ENCODE measurements at regions not wholly inside any gene's neighbourhood (a gene's known extent, or its start where the extent isn't known, plus 50 kb on each side); places are given as distances from the start of the nearest gene placed in this dataset.

- no peak for DNase-seq
- WGBS, 2 donors: 90 to 94% methylated on average over 11 to 15 of the region's 15 CpGs
- intact Hi-C loops (cut with DNase I; ENCODE audit: low total_unique reads): no loop called here
Observed at GRCh38 chr6:1042583-1043457, 269.1 kb upstream of the FOXQ1 start.

GRCh38 chr6:1040393-1040792, 271.5 kb upstream of the FOXQ1 start:
- Histone ChIP-seq H3K27ac (no peak overlapping the region), H3K27me3 (no peaks in the 10 kb centered on the region), H3K4me3 (no peak overlapping the region), H3K36me3 (ENCODE audit: low read depth, missing control alignments) (no peaks in the 10 kb centered on the region), H3K9me3 (no peaks in the 10 kb centered on the region), H3K4me1 (no peaks in the 10 kb centered on the region)
- WGBS, 2 donors: 70 to 84% methylated on average over 12 of the region's 12 CpGs
- TF ChIP-seq POLR2A (IDR thresholded peaks at IDR 0.05) (no peak), CTCF (IDR thresholded peaks at IDR 0.05) (no peak)
- no peak for DNase-seq
- intact Hi-C loops (cut with DNase I; ENCODE audit: low total_unique reads): no loop called here

More at GRCh38 chr6:1042583-1043457, 269.1 kb upstream of the FOXQ1 start:
- Histone ChIP-seq H3K36me3 (ENCODE audit: low read depth, missing control alignments) (no peaks in the 10 kb centered on the region), H3K27me3 (no peaks in the 10 kb centered on the region), H3K4me3 (no peak overlapping the region), H3K4me1 (no peaks in the 10 kb centered on the region), H3K9me3 (no peaks in the 10 kb centered on the region), H3K27ac (no peak overlapping the region)
- TF ChIP-seq POLR2A (IDR thresholded peaks at IDR 0.05): no peak
- TF ChIP-seq CTCF (IDR thresholded peaks at IDR 0.05): no peak

- H3K4me1 ChIP-seq: no peaks in the 10 kb centered on the region
- H3K4me3 ChIP-seq: no peak overlapping the region
- intact Hi-C loops (cut with DNase I; ENCODE audit: low total_unique reads): no loop called here
- 96 to 98% methylated on average over 2 of the region's 2 CpGs for WGBS, 2 donors
- no peaks in the 10 kb centered on the region for H3K9me3 ChIP-seq
- H3K36me3 ChIP-seq (ENCODE audit: low read depth, missing control alignments): no peaks in the 10 kb centered on the region
- H3K27me3 ChIP-seq: no peaks in the 10 kb centered on the region
- TF ChIP-seq CTCF (IDR thresholded peaks at IDR 0.05) (no peak), POLR2A (IDR thresholded peaks at IDR 0.05) (no peak)
- H3K27ac ChIP-seq: no peak overlapping the region
- no peak for DNase-seq
Observed at GRCh38 chr6:1039746-1040145, 272.2 kb upstream of the FOXQ1 start.

- DNase-seq: no peak
- H3K4me3 ChIP-seq: no peak overlapping the region
- no peaks in the 10 kb centered on the region for H3K4me1 ChIP-seq
- H3K27me3 ChIP-seq: no peaks in the 10 kb centered on the region
- TF ChIP-seq POLR2A (IDR thresholded peaks at IDR 0.05): no peak
- TF ChIP-seq CTCF (IDR thresholded peaks at IDR 0.05): no peak
- 79 to 82% methylated on average over 9 of the region's 9 CpGs for WGBS, 2 donors
- H3K27ac ChIP-seq: no peak overlapping the region
- intact Hi-C loops (cut with DNase I; ENCODE audit: low total_unique reads): no loop called here
- no peaks in the 10 kb centered on the region for H3K9me3 ChIP-seq
- no peaks in the 10 kb centered on the region for H3K36me3 ChIP-seq (ENCODE audit: low read depth, missing control alignments)
Observed at GRCh38 chr6:1039191-1039590, 272.7 kb upstream of the FOXQ1 start.

All from testis (tissue), 2 donors.